ENCODE measurements at regions not wholly inside any gene's neighbourhood (a gene's known extent, or its start where the extent isn't known, plus 50 kb on each side); places are given as distances from the start of the nearest gene placed in this dataset.
"Not testable (repeated sequence)": the region's sequence is repeated elsewhere in the genome, so short reads cannot be mapped to it uniquely, and the experiment has no call there.

- ChIA-PET CTCF (no interaction called here), POLR2A (no interaction called here)
- Mint-ChIP-seq H3K9me3 (no peaks in the 10 kb centered on the region), H3K4me3 (no peak overlapping the region), H3K27me3 (no peaks in the 10 kb centered on the region), H3K36me3 (ENCODE audit: low read depth) (no peaks in the 10 kb centered on the region), H3K27ac (no peak overlapping the region), H3K4me1 (no peaks in the 10 kb centered on the region)
- ATAC-seq (ENCODE audit: low read depth) (no peak), DNase-seq (no peak)
- intact Hi-C loops (cut with micrococcal nuclease): no loop called here
- no peak for TF ChIP-seq CTCF (IDR thresholded peaks at IDR 0.05)
Observed at GRCh38 chr3:81868597-81868996, 107.2 kb upstream of the GBE1 start.

DNA sequence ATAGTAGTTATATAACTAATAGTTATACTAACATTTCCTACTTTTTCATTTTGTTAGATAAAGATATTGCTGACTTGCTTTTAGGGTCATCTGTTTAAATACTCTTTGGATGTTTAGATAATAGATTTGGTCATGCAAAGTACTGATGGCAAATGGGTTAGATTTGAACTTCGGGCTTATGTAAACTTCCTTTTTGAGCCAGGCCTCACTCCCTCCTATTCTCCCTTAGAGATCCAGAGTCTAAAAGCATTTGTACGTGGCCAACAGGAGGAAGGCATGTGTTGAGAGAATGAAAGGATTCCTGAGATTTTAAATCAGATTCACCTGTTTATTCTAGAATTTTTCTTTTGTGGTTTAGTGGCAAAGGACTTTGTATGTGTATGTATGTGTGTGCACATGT lies 106.4 kb upstream of the GBE1 start:
- POLR2A ChIA-PET: no interaction called here

DNA sequence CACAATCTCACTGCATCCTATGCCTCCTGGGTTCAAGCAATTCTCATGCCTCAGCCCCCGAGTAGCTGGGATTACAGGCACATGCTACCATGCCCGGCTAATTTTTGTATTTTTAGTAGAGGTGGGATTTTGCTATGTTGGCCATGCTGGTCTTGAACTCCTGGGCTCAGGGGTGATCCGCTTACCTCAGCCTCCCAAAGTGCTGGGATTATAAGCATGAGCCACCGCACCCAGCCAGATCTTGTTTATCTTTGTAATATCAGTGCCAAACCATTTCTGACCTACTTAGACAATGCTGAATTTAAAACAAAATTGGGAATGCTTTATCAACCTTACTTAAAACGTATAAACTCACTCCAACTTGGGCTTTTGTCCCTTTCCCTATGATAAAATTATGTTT lies 103.7 kb upstream of the GBE1 start:
- H3K4me1 Mint-ChIP-seq; ATAC-seq (ENCODE audit: low read depth); POLR2A ChIA-PET; intact Hi-C loops (cut with micrococcal nuclease); H3K36me3 Mint-ChIP-seq (ENCODE audit: low read depth); H3K4me3 Mint-ChIP-seq; H3K27ac Mint-ChIP-seq; CTCF ChIA-PET; H3K27me3 Mint-ChIP-seq; H3K9me3 Mint-ChIP-seq; DNase-seq: not testable (repeated sequence)

More for the DNA sequence above, 106.4 kb upstream of the GBE1 start:
- Mint-ChIP-seq H3K4me1 (no peaks in the 10 kb centered on the region), H3K27ac (no peak overlapping the region), H3K4me3 (no peak overlapping the region), H3K36me3 (ENCODE audit: low read depth) (no peaks in the 10 kb centered on the region), H3K27me3 (no peaks in the 10 kb centered on the region), H3K9me3 (no peaks in the 10 kb centered on the region)
- intact Hi-C loops (cut with micrococcal nuclease): no loop called here
- ATAC-seq (ENCODE audit: low read depth) (no peak), DNase-seq (no peak)
- CTCF ChIA-PET: no interaction called here
- no peak for TF ChIP-seq CTCF (IDR thresholded peaks at IDR 0.05)

DNA sequence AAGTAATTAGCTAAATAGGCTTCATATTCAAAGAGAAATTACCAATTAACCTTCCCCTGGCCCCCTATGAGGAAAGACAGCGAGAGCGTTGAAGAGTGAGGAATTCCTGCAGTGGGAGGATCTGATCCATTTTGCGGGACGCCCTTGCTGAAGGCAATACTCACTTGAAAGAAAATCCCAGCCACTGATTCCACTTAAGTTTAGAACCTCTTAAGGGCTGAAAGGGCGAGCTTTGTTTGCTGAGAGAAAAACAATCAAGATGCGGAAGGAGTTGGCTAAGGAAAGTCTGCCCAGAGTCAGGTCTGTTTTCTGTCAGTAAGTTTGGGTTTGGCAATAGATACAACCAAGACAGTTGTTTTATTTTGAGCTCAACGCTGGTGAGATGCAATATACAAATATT lies 102.8 kb upstream of the GBE1 start:
- ChIA-PET POLR2A (no interaction called here), CTCF (no interaction called here)
- TF ChIP-seq CTCF (IDR thresholded peaks at IDR 0.05): no peak
- no peak overlapping the region for H3K4me3 Mint-ChIP-seq
- H3K9me3 Mint-ChIP-seq: no peaks in the 10 kb centered on the region
- intact Hi-C loops (cut with micrococcal nuclease): no loop called here
- H3K27ac Mint-ChIP-seq: no peak overlapping the region
- H3K4me1 Mint-ChIP-seq: no peaks in the 10 kb centered on the region
- H3K36me3 Mint-ChIP-seq (ENCODE audit: low read depth): no peaks in the 10 kb centered on the region
- DNase-seq (no peak), ATAC-seq (ENCODE audit: low read depth) (no peak)
- peaks cover 9% of the 10 kb centered on the region for H3K27me3 Mint-ChIP-seq

DNA sequence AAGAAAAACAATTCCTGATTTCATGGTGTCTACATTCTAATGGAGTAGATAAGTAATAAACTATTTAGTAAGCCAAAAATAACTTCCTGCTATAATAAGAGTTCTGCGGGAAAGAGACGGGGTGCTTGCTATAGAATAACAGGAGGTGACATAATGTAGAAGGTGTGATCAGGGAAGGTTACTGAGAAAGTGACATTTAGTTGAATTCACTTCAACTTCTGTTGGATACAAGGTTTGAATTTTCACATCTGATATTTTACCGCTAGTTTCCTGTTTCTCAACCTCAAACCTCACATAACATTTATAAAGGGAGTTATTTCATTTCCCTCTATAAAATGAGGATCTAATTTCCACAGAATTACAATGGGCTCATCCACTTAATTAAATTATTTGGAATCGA lies 102.3 kb upstream of the GBE1 start:
- no peaks in the 10 kb centered on the region for H3K9me3 Mint-ChIP-seq
- ATAC-seq (ENCODE audit: low read depth): no peak
- no peak for DNase-seq
- no peak overlapping the region for H3K4me3 Mint-ChIP-seq
- intact Hi-C loops (cut with micrococcal nuclease): no loop called here
- POLR2A ChIA-PET: no interaction called here
- H3K36me3 Mint-ChIP-seq (ENCODE audit: low read depth): no peaks in the 10 kb centered on the region
- no peaks in the 10 kb centered on the region for H3K4me1 Mint-ChIP-seq
- CTCF ChIA-PET: no interaction called here
- no peak for TF ChIP-seq CTCF (IDR thresholded peaks at IDR 0.05)
- no peak overlapping the region for H3K27ac Mint-ChIP-seq
- peaks cover 9% of the 10 kb centered on the region for H3K27me3 Mint-ChIP-seq

- intact Hi-C loops (cut with micrococcal nuclease): no loop called here
- H3K4me1 Mint-ChIP-seq: no peaks in the 10 kb centered on the region
- H3K36me3 Mint-ChIP-seq (ENCODE audit: low read depth): no peaks in the 10 kb centered on the region
- no peak overlapping the region for H3K27ac Mint-ChIP-seq
- CTCF ChIA-PET: no interaction called here
- H3K9me3 Mint-ChIP-seq: no peaks in the 10 kb centered on the region
- POLR2A ChIA-PET: no interaction called here
- ATAC-seq (ENCODE audit: low read depth): no peak
- no peak overlapping the region for H3K4me3 Mint-ChIP-seq
- H3K27me3 Mint-ChIP-seq: peaks cover 9% of the 10 kb centered on the region
- TF ChIP-seq CTCF (IDR thresholded peaks at IDR 0.05): no peak
- no peak for DNase-seq
Observed at GRCh38 chr3:81861593-81861992, 100.1 kb upstream of the GBE1 start.

Measured in activated B cell treated with CpG ODN at 0.5 μM for 24 hours (primary cell).